GM19351 (cell line): ENCODE measurements at regions not wholly inside any gene's neighbourhood (a gene's known extent, or its start where the extent isn't known, plus 50 kb on each side); places are given as distances from the start of the nearest gene placed in this dataset.
A peak's percentile ranks its signal among the peaks of the same experiment; 100 is the strongest.
"Not testable (repeated sequence)": the region's sequence is repeated elsewhere in the genome, so short reads cannot be mapped to it uniquely, and the experiment has no call there.

ENCODE experiments used
- ATAC-seq: cut with Tn5 transposase; IDR thresholded peaks from one replicate; pipeline ENCODE4 v1.9.1; 2021; ENCODE audit warnings: mild to moderate bottlenecking, moderate library complexity; ENCODE audit not compliant: unreplicated experiment

DNA sequence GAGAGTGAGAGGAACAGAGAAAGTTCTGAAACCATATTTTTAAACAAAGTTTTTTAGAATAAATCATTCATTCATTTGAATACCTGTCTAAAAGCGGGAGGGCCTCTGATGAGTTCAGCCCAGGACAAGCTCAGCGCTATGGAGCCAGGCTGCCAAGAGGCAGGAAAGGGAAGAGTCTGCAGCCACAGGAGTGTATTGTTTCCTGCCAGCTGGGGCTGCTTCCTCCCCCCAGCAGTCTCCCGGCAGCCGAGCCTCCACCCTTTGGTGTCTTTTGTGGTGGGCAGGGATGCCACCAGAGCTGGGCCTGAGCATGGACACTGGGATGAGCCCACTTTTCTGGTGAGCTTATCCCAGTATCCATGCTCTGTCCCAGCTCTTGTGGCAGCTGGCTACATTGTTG, 199.5 kb upstream of the TPRG1 start:
- ATAC-seq, result no peak

DNA sequence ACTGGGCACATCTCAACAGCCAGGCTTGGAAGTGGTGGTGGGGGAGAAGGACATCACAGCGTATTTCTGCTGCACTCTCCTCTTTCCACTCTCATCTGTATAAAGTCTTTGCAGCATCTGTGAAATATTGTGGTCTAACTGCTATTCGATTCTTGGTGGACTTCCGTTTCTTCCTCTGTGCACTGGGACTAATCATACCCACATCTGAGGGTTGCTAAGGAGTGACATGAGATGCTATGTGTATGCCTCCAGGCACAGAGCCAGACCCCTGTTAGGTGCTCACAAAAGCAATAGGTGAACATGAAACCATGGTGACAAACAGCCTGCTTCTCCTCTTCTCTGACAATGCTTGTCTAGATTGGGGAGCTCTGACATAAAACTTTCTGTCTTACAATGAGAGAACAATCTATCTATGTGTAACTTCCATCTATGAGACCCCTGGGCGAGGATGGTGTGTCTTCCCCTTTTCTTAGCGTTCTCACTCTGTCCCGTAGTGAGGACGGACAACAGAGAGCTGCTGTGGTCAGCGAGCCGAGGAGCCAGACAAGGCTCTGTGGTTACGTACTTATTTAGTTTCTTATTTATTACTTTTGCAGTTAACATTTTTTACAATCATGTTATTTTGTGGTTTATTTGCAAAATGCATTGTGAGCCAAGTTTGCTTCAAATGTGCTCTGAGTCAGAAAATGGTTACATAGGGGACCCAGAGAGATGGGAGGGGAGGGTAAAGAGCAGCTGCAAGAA, 196.7 kb upstream of the TPRG1 start:
- ATAC-seq, result no peak

DNA sequence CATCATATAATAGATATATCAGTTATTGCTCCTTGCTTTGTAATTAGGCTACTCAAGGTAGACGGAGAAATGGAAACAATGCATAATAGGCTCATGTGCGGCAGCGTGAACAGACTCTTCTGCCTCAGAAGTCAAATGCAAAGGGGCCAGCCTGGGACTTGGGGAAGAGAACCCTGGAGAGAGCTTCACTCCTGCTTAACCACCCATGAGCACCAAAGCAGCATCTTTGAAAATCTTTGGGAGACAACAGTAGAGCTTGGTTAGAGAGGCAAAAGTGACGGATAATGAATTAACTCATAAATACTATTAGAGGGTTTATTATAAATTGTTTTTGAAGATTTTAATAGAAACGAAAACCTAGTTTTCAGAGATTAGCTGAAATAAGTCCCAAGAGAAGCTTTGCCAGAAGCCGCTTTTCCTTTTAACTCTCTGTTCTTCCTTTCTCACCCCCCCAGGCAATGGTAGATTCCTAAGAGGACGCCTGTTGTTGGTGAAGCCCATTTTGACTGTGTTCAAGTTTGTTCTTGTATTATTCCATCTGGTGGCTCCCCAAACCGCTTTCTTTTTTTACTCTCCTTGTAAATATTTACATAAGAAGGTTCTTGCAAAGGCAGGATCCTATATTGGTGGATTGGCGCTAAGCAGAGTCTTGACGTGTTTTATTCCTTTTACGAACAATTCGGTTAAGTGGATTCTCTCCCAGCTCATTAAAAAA, 196.0 kb upstream of the TPRG1 start:
- ATAC-seq, result no peak

DNA sequence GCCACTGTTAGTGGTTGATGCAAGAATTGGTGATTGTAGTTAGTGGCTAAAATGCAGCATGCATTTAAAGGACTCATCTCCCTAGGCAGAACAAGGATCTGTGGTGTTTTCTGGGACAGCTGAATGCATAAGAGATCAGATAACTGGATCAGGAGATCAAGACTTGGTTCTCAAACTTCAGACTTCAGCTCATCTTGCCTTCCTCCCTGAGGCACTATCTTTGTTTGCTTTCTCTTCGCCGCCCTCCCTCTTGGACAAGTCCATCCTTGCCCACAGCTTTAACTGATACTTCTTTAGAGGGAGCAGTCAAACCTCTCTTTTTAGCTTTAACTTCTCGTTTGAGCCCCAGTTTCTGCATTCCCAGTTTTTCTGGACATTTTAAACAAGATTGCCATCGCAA, 195.4 kb upstream of the TPRG1 start:
- ATAC-seq, result no peak

DNA sequence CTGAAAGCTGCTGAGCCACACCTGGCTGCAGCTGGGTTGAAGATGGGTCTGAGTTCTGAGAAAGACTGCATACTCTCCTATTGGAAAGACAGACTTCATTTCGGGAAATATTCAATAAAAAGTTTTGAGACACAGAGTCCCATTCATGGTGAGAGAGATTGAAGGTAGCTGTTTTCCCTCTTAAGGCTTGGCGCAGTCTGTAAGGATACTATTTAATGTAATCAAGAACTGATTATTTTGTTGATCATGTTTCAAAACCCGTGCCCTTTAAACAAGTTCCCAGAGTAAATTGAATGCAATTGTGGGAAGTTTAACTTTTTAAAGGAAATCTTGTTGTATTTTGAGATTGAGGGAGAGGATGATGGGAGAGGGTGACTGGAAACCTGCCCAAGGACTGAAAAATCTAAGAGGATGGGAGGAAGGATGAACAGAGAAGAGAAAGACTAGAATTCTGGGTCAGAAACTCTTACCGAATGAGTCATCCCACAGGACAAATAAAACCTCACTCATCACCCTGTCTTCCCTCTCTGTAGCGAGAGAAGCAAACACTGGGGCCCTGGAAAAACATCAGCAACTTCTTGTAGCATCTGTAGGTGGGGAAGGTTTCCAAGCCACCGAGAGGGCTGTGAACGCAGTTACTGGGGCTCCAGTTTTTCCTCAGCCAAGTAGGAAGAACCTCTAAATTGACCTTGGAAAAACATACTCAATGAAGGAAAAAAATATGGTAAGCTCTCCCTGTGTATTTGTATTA, 193.2 kb upstream of the TPRG1 start:
- no peak for ATAC-seq

DNA sequence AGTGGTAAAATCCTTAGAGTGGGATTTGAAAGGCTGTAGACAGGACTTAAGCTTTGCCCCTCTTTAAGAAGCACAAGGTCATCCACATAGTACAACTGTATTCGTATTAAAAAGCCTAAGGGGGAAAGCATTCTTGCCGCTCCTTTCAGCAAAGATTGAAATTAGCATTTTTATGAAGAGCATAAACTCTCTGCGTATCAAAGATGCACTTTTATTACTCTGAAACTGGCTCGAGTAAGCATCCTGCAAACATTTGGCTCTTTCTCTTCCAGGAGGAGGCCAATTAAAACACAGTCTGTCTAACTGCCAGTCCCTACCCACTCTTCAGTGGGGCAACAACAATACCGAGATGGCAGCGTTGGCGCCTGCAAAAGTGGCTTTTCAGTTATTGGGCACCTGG, 192.5 kb upstream of the TPRG1 start:
- ATAC-seq, result no peak

DNA sequence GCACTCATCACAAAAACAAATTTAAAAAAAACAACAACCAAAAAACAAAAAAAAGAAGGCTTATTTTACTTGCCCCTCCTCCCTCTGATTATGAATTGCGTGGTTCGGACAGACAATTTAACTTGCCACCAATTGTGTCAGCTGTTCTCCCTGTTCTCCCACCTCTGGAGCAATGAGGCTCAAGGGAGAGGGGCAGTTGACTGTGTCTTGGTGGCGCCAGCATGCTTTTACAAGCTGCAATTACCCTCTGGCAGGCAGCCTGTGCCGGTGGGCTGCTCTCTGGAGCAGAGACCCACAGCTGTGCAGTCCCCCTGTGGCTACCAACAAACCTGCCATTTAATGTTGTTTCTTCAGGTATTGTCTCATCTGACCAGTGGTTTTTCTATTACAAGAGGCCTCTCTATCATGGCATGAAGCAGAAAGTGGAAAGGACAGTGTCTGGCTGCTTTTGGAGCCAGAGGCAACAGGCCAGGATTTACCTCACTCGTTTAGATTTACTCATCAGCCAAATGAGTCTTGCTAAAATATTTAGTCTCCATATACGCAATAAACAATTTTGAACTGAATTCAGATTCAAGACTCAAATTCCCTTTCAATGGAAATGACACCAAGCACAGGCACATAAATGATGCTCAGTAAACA, 192.0 kb upstream of the TPRG1 start:
- ATAC-seq, result no peak

DNA sequence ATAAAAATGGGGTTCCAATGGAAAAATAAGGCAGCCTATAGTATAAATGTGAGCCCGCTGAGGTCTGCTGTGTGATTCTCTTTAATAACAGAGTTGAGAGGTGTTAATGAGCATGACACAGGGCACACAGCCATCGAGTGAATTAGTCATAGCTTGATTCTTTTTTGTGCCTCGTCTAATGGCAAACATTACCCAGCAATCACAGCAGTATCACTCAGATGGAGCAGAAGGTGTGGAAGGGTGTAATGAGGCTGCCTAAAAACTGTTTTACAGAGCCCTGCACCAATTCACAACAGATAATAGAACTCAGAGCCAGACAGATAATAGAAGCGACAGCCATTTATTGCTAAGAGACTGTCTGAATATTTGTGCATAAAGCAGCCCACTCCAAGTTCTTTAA, 178.6 kb upstream of the TPRG1 start:
- ATAC-seq, result no peak

DNA sequence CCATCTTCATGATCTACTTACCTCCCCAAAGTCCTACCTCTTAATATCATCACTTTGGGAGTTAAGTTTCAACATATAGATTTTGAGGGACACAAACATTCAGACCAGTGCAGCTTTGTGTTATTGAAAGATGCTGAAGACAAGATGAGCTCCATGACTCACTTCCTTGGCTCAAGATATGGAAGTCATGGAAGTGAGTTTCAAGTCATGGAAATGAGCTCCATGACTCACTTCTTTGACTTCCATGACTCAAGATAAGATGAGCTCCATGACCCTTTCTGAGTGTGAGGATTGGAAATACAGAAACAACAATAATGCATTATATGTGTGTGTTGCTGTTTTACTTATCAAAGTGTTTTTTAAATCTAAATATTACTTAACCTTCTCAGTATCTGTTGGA, 170.2 kb upstream of the TPRG1 start:
- ATAC-seq, result no peak

DNA sequence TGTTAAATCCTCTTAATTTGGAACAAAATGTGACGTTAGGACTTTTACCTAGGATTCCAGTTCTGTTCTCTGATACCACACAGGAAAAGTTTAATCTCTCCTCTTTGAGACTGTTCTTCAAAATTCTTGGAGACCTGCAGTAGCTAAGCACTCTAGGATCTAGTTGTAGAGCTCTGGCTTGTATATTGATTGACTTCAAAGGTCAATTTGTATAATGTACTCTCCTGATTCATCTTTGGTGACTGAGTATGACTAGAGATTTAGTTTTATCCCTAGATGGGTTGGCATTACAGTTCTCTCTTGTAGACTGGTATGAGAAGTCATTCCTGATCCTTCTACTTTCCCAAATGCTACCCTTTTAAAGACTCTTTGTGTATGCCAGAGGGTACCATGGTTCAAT, 168.4 kb upstream of the TPRG1 start:
- no peak for ATAC-seq

DNA sequence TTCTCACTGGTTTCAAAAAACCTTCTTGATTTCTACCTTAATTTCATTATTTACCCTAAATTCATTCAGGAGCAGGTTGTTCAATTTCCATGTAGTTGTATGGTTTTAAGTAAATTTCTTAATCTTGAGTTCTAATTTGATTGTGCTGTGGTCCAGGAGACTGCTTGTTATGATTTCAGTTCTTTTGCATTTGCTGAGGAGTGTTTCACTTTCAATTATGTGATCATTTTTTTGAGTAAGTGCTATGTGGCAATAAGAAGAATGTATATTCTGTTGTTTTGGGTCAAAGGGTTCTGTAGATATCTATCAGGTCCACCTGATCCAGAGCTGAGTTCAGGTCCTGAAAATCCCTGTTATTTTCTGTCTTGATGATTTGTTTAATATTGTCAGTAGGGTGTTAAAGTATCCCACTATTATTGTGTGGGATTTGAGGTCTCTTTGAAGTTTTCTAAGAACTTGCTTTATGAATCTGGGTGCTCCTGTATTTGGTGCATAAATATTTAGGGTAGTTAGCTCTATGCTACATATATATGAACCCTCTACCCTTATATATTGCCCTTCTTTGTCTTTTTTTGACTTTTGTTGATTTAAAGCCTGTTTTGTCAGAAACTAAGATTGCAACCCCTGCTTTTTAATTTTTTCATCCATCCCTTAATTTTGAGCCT, 158.4 kb upstream of the TPRG1 start:
- ATAC-seq, result no peak

DNA sequence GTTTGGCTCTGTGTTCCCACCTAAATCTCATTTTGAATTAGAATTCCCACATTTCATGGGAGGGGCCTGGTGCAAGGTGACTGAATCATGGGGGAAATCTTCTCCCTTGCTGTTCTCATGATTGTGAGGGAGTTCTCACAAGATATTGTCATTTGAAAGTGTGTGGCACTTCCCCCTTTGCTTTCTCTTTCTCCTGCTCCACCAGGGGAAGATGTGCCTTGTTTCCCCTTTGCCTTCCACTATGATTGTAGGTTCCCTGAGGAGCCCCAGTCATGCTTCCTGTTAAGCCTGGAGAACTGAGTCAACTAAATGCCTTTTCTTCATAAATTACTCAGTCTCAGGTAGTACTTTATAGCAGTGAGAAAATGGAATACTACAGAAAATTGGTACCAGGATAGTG, 157.2 kb upstream of the TPRG1 start:
- ATAC-seq, result no peak

DNA sequence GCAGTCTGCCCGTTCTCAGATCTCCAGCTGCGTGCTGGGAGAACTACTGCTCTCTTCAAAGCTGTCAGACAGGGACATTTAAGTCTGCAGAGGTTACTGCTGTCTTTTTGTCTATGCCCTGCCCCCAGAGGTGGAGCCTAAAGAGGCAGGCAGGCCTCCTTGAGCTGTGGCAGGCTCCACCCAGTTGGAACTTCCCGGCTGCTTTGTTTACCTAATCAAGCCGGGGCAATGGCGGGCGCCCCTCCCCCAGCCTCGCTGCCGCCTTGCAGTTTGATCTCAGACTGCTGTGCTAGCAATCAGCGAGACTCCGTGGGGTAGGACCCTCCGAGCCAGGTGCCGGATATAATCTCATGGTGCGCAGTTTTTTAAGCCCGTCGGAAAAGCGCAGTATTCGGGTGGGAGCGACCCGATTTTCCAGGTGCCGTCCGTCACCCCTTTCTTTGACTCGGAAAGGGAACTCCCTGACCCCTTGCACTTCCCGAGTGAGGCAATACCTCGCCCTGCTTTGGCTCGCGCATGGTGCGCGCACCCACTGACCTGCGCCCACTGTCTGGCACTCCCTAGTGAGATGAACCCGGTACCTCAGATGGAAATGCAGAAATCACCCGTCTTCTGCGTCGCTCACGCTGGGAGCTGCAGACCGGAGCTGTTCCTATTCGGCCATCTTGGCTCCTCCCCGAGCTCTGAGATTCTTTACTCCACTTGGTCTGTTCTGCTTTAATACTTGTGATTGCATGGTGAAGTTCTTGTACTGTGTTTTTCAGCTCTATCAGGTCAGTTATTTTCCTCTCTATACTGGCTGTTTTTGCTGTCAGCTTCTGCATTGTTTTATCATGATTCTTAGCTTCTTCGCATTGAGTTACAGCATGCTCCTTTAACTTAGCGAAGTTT, 148.9 kb upstream of the TPRG1 start:
- ATAC-seq, result not testable (repeated sequence)

DNA sequence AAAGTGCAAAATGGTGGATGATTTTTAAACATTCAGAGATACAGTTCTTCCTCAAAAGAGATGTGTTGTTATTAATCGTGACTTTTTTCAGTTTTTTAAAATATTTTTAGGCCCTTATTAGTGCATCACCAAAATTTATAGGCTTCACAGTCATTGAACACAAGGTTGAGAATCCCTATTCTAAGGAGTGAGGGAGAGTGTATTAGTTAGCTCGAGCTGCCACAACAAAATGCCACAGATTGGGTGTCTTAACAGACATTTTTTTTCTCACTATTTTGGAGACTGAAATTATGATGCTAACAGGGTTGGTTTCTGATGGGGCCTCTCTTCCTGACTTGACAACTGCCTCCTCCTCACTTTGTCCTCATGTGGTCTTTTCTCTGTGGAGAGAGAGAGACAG, 145.9 kb upstream of the TPRG1 start:
- ATAC-seq, result no peak

DNA sequence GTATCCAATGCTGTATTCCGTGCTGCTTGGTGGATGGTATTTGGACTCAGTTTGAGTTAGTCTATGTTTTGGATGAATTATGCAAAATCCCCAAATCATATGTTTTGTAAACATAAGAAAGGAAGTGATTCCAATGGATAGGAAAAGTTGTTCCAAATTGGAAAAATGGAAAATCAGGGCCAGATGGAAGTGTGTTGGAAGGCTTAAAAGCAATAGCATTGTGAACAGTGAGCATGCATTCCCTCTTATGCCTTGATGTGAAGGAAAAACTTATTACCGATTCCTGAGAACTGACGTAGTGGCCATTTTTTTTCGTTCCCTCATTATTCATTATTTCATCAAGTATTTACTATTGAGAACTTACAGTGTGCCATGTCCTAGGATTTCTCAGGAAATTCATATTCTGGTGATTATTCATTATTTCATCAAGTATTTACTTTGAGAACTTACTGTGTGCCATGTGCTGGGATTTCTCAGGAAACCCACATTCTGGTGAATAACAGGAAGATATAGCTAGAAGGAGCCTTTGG, 144.1 kb upstream of the TPRG1 start:
- ATAC-seq, result no peak

DNA sequence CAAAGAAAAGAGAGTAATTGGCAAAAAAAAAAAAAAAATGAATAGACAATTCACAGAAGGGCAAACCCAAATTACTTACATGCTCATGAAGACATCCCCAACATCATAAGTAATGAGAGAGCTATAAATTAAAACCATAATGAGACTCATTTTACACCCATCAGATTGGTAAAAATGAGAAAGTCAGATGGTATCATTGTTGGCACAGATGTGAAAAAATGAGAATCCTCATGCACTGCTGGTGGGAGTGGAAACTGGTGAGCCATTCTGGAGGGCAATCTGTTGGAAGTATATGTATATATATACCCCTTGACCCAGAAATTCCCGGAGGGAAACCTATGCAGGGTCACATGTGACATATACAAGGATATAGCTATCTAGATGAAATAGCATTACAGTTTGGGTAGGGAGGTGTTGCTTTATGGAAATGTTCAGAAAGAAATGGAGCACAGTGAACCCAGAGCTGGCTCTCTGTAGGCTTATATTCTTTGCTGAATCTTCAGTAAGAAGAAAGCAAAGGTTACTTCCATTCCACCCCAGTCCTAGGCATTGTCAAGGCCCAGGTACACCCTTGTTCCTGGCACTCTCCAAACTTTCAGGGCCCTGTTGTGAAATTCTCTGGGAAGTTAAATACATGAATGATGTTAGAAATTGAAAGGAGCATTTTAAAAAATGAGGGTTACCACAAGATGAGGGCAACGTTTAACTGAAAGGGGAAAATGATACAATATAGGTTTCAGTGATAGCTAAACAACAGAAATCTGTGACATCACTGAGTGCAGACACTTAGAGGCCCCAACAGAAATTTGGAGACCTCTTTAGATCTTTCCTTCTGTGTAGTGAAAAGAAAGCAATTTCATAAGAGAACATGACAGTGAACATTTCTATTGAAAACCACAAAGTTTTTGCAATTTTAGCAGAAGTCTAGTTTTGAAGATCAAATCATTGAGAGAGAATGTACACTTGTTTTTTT, 132.7 kb upstream of the TPRG1 start:
- no peak for ATAC-seq

DNA sequence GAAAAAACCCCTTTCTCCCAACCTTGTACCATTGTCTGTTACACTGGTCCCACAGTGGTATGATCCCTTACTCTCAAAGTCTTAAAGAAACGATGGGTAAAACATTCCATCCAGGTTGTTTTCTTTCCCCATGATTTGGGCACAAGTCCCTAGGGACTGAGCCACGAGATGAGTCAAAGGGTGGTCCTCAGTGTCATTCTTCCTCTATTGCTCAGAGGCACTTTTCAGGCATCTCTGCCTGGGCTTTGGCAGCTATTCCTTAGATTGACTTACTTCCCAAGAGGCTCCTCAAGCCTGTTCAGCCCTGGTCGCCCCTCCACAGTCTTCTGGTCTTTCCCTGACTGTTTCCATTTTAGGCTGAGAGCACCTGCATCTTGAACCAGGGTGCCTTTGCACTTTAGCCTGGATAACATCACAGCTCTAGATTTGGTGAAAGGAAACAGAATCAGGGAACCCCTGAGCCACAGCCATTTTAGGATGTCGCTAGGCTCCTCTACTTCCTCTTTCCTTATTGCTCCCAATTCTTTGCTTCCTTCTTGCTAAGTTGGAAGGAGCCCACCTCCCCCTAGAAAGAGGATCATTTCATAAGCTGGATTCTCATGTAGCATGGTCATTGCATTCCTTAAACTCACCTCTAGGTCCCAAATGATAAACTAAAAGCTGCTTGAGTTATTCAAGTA, 131.0 kb upstream of the TPRG1 start:
- no peak for ATAC-seq

DNA sequence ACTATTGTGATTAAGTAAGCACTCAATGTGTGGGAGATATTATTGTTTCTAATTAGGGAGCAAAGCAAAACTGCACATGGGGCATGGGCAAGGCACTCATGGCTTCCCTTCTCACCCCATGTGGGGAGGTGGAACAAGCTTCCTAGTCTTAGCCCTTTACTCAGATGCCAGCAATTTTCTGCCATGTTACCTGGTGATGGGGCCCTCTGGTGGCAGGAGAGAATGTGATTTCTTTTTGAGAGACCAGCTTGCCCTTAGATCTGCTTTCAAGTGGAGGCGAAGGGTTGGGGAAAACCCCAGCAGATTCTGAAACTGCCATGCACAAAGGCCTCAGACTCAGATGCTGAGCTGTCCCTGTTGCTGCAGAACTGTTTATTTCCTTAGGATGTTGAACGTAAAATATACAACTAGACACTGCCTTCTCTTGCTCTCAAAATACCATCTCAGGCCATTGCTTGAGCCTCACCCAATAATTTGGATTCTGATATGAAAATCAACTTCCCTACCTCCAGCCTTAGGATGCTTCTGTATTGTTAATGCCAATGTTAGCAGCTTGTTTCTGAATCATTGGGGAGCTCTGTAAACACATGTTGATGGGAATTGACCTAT, 130.2 kb upstream of the TPRG1 start:
- peak; percentile 100 for ATAC-seq
